ENCODE measurements at regions not wholly inside any gene's neighbourhood (a gene's known extent, or its start where the extent isn't known, plus 50 kb on each side); places are given as distances from the start of the nearest gene placed in this dataset.

DNA sequence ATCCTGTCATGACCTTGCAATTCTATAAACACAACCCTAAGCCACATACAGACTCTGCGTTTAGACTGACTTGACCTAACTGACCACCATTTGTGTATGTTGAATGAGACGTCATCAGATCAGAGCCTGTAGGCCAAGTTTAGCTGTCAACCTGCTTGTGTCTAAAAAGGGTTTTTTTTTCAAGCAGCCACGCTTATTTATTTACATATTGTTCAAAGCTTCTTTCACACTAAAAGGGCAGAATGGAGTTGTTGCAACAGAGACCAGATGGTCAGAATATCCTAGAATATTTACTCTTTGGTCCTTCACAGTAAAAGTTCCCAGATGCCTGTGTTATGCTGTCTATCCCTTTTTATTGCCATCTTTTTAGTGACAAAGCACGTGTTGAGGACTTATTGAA lies 307.7 kb upstream of the SLC10A2 start:
- Histone ChIP-seq H3K4me1 (ENCODE audit: control insufficient read depth in 1 of 2, insufficient read depth in 1 of 2, low read depth in 1 of 2, low read length in 1 of 2) (no peaks in the 10 kb centered on the region), H3K4me3 (ENCODE audit: low read depth in 1 of 2, low read length in 1 of 2) (no peak overlapping the region), H3K27ac (no peak overlapping the region), H3K27me3 (no peaks in the 10 kb centered on the region), H3K36me3 (no peaks in the 10 kb centered on the region), H3K9me3 (no peaks in the 10 kb centered on the region)
- TF ChIP-seq, protein P1, sequence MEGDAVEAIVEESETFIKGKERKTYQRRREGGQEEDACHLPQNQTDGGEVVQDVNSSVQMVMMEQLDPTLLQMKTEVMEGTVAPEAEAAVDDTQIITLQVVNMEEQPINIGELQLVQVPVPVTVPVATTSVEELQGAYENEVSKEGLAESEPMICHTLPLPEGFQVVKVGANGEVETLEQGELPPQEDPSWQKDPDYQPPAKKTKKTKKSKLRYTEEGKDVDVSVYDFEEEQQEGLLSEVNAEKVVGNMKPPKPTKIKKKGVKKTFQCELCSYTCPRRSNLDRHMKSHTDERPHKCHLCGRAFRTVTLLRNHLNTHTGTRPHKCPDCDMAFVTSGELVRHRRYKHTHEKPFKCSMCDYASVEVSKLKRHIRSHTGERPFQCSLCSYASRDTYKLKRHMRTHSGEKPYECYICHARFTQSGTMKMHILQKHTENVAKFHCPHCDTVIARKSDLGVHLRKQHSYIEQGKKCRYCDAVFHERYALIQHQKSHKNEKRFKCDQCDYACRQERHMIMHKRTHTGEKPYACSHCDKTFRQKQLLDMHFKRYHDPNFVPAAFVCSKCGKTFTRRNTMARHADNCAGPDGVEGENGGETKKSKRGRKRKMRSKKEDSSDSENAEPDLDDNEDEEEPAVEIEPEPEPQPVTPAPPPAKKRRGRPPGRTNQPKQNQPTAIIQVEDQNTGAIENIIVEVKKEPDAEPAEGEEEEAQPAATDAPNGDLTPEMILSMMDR (IDR thresholded peaks at IDR 0.05): no peak

DNA sequence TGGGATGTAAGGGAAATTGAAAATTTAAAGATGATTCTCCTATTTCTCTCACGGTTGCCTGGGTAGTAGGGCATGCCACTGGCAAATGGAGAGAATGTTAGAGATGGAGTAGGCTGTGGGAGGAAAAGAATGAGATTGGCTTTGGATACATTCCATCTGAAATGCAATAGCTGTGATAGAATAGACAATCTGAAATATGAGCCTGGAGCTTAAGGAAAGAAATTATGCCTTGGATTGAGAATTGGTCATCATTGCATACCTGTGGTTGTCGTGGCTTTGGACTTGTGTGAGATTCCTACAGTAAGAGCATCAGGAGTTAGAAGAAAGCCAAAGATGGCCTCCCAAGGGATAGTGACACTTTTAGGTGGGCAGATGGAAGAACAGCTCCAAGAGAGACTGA lies 305.1 kb upstream of the SLC10A2 start:
- Histone ChIP-seq H3K9me3 (no peaks in the 10 kb centered on the region), H3K36me3 (no peaks in the 10 kb centered on the region), H3K27ac (no peak overlapping the region), H3K27me3 (no peaks in the 10 kb centered on the region), H3K4me1 (ENCODE audit: control insufficient read depth in 1 of 2, insufficient read depth in 1 of 2, low read depth in 1 of 2, low read length in 1 of 2) (no peaks in the 10 kb centered on the region), H3K4me3 (ENCODE audit: low read depth in 1 of 2, low read length in 1 of 2) (no peak overlapping the region)
- TF ChIP-seq, protein P1 (IDR thresholded peaks at IDR 0.05): no peak

DNA sequence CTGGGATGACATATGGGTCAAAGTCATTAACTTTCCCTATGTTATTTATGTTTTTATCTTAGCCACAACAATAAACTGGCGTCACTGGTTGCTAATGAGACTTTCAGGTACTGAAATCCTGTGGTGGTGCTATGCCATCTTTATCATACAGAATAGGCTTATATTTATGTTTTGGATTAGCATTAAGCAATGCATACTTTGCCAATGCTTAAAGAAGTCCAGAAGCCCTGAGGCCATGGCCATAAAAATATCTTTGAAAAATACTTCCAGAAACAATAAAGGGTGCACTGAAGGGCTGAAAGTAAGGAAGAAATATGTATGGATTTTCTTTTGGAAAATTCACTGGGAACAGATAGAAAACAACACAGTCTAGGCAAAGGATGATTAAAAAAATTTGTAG lies 304.6 kb upstream of the SLC10A2 start:
- no peak overlapping the region for H3K4me3 ChIP-seq (ENCODE audit: low read depth in 1 of 2, low read length in 1 of 2)
- H3K4me1 ChIP-seq (ENCODE audit: control insufficient read depth in 1 of 2, insufficient read depth in 1 of 2, low read depth in 1 of 2, low read length in 1 of 2): no peaks in the 10 kb centered on the region
- no peak overlapping the region for H3K27ac ChIP-seq
- H3K9me3 ChIP-seq: no peaks in the 10 kb centered on the region
- no peaks in the 10 kb centered on the region for H3K36me3 ChIP-seq
- TF ChIP-seq, protein P1 (IDR thresholded peaks at IDR 0.05): no peak
- H3K27me3 ChIP-seq: no peaks in the 10 kb centered on the region

DNA sequence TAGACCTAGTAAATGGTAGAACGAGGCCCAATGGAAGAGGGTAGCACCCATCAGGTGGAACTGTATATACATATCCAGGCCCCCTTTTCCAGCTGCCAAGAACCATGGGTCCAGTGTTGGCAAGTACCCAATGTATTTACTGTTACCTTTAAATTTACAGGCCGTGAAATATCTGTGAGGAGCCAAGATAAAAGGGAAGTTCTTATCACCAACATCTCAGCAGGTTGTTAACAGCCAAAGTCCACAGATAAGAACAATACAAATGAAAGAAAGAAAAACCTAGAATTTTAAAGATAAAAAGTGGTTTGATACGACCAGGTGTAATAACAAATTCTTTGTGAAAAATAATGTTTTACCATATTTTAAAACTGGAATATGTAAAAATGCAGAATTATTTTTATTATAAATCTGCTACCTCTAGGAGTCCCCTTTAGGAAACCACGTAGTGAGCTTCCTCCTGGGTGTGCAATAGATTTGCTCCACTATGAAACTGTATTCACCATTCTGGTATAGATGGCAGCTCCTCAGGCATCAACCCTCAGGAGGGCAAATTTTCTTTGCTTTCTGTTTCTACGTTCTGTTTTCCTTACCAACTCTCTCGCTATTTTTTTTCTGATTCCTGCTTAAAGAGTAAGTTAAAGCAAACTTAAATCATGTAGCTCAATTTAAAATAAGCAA lies 292.2 kb upstream of the SLC10A2 start:
- no peak overlapping the region for H3K4me3 ChIP-seq (ENCODE audit: low read depth in 1 of 2, low read length in 1 of 2)
- TF ChIP-seq, protein P1 (IDR thresholded peaks at IDR 0.05): no peak
- H3K36me3 ChIP-seq: no peaks in the 10 kb centered on the region
- H3K4me1 ChIP-seq (ENCODE audit: control insufficient read depth in 1 of 2, insufficient read depth in 1 of 2, low read depth in 1 of 2, low read length in 1 of 2): no peaks in the 10 kb centered on the region
- no peak overlapping the region for H3K27ac ChIP-seq
- H3K27me3 ChIP-seq: no peaks in the 10 kb centered on the region
- no peaks in the 10 kb centered on the region for H3K9me3 ChIP-seq

DNA sequence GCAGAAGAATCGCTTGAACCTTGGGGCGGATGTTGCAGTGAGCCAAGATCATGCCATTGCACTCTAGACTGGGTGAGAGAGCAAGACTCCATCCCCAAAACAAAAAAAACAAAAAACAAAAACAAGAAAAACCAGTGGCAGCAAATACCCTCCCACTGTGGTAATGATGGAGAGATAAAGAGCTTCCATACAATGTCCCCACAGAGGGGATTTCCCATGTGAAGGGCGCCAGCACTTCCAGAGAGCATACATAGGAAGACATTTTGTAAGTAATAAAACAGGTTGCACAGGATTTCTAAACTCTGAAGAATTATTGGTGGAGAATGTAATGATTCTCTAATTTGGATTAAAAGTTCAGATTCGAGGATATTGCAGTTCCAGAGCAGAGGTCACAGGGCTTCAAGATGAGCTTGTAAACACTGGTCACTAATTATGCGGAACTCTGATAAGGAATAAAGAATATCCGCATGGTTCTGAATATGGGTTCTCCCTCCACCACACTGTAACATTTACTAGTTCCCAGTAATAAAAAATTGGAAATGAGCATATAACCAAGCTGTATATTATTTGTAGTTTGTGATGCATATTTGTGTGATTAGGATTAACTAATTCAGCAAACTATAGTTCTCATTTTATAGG lies 290.1 kb upstream of the SLC10A2 start:
- Histone ChIP-seq H3K27me3 (no peaks in the 10 kb centered on the region), H3K4me3 (ENCODE audit: low read depth in 1 of 2, low read length in 1 of 2) (no peak overlapping the region), H3K9me3 (no peaks in the 10 kb centered on the region), H3K27ac (no peak overlapping the region), H3K36me3 (no peaks in the 10 kb centered on the region), H3K4me1 (ENCODE audit: control insufficient read depth in 1 of 2, insufficient read depth in 1 of 2, low read depth in 1 of 2, low read length in 1 of 2) (no peaks in the 10 kb centered on the region)
- TF ChIP-seq, protein P1 (IDR thresholded peaks at IDR 0.05): no peak

Measured in neutrophil (primary cell).